H1 (cell line): ENCODE measurements at regions not wholly inside any gene's neighbourhood (a gene's known extent, or its start where the extent isn't known, plus 50 kb on each side); places are given as distances from the start of the nearest gene placed in this dataset.

Source experiments
- CTCF ChIA-PET: fragments of 300-600 bp; sonication (Branson Sonifier 250); formaldehyde crosslinking; loops from one replicate; lab custom pipeline; 2021; ENCODE audit not compliant: partially characterized antibody; lab: Charles Lee
- POLR2A ChIA-PET: fragments of 300-600 bp; sonication (Branson Sonifier 250); formaldehyde crosslinking; loops from one replicate; lab custom pipeline; 2021; ENCODE audit warnings: inconsistent platforms; ENCODE audit not compliant: partially characterized antibody; lab: Charles Lee
- DNase-seq, 2 experiments: peaks; one replicate each; pipeline versions ENCODE4 v3.0.0 to v3.0.0-alpha.2; 2010 to 2022; ENCODE audit warnings: low spot score in 2 of 2, low read depth in 1 of 2, mixed read lengths in 1 of 2
- FAIRE-seq: peaks from 2 replicates; lab custom pipeline; 2011; peaks lifted over from hg19 to GRCh38; lab: Jason Lieb, UNC
- H2AFZ ChIP-seq: 2 replicates; pipeline ENCODE4 v1.8.1; 2012; ENCODE audit warnings: low read length, inconsistent platforms
- H2AK5ac ChIP-seq: 2 replicates; pipeline ENCODE4 v1.6.1; 2013; ENCODE audit warnings: low read depth, low read length
- H2BK120ac ChIP-seq: replicated peaks from 2 replicates; pipeline ENCODE3; 2013; ENCODE audit warnings: low read depth, low read length, inconsistent platforms
- H2BK12ac ChIP-seq: 2 replicates; pipeline ENCODE4 v1.6.1; 2013; ENCODE audit warnings: low read depth, low read length
- H2BK15ac ChIP-seq: 2 replicates; pipeline ENCODE4 v1.6.1; 2013; ENCODE audit warnings: low read length
- H2BK20ac ChIP-seq: 2 replicates; pipeline ENCODE4 v1.6.1; 2013; ENCODE audit warnings: low read length
- H2BK5ac ChIP-seq: 2 replicates; pipeline ENCODE4 v1.6.1; 2013; ENCODE audit warnings: low read depth, low read length
- H3K14ac ChIP-seq: 2 replicates; pipeline ENCODE4 v1.6.1; 2013; ENCODE audit warnings: inconsistent platforms; ENCODE audit not compliant: insufficient read length
- H3K18ac ChIP-seq: 2 replicates; pipeline ENCODE4 v1.6.1; 2013; ENCODE audit warnings: low read length; ENCODE audit errors: extremely low read depth
- H3K23ac ChIP-seq: 2 replicates; pipeline ENCODE4 v1.6.1; 2013; ENCODE audit warnings: inconsistent platforms; ENCODE audit not compliant: insufficient read length
- H3K23me2 ChIP-seq: 2 replicates; pipeline ENCODE4 v1.6.1; 2013; ENCODE audit warnings: low read depth, low read length
- H3K27ac ChIP-seq: 2 replicates; pipeline ENCODE4 v1.6.1; 2011; ENCODE audit warnings: low read depth, low read length, inconsistent platforms
- H3K27me3 ChIP-seq, 4 experiments: replicated peaks in 1 of 4; 1 replicate in 1 of 4; 2 replicates in 3 of 4; pipeline versions ENCODE4 v1.6.1 to v1.8.1; 2011 to 2013; ENCODE audit warnings: low read length in 3 of 4, mild to moderate bottlenecking in 3 of 4, inconsistent platforms in 2 of 4, mixed read lengths in 2 of 4, moderate library complexity in 1 of 4; ENCODE audit not compliant: control insufficient read depth in 3 of 4, insufficient read depth in 3 of 4; ENCODE audit errors: extremely low read depth in 1 of 4
- H3K36me3 ChIP-seq, 4 experiments: 2 replicates each; pipeline versions ENCODE4 v1.6.1 to v1.8.1; 2011 to 2013; ENCODE audit warnings: mild to moderate bottlenecking in 4 of 4, low read length in 3 of 4, moderate library complexity in 2 of 4, control low read depth in 1 of 4, inconsistent platforms in 1 of 4; ENCODE audit not compliant: insufficient read depth in 4 of 4, control insufficient read depth in 2 of 4
- H3K4ac ChIP-seq: replicated peaks from 2 replicates; pipeline ENCODE3; 2013; ENCODE audit warnings: low read length, low read depth, mixed read lengths, inconsistent platforms; ENCODE audit not compliant: insufficient read length
- H3K4me1 ChIP-seq, 4 experiments: replicated peaks in 1 of 4; 1 replicate in 1 of 4; 2 replicates in 3 of 4; pipeline versions ENCODE4 v1.6.1 to v1.8.1; 2011 to 2013; ENCODE audit warnings: low read length in 3 of 4, inconsistent platforms in 2 of 4, mixed read lengths in 1 of 4; ENCODE audit not compliant: insufficient read depth in 4 of 4, control insufficient read depth in 3 of 4
- H3K4me2 ChIP-seq, 2 experiments: 2 replicates each; pipeline versions ENCODE4 v1.6.1 to v1.8.1; 2011 to 2013; ENCODE audit warnings: low read depth in 2 of 2, low read length in 2 of 2, control low read depth in 1 of 2, inconsistent platforms in 1 of 2, mild to moderate bottlenecking in 1 of 2; ENCODE audit not compliant: insufficient read depth in 1 of 2
- H3K4me3 ChIP-seq, 4 experiments: fragments of 200-600, 300-600 bp in 1 of 4; sonication (generic), shearing (Covaris generic), sonication (Bioruptor Twin) in 1 of 4; 2 replicates each; pipeline versions ENCODE4 v1.5.1 to v1.8.1; 2011 to 2016; ENCODE audit warnings: low read length in 4 of 4, low read depth in 3 of 4, control low read depth in 2 of 4, inconsistent platforms in 2 of 4, mild to moderate bottlenecking in 2 of 4, mixed read lengths in 1 of 4, moderate library complexity in 1 of 4; ENCODE audit not compliant: insufficient read depth in 2 of 4; ENCODE audit errors: extremely low read depth in 1 of 4
- H3K56ac ChIP-seq: replicated peaks from 2 replicates; pipeline ENCODE3; 2013; ENCODE audit warnings: low read depth, mild to moderate bottlenecking, mixed read lengths, low read length, inconsistent platforms; ENCODE audit not compliant: insufficient read length
- H3K79me1 ChIP-seq: 2 replicates; pipeline ENCODE4 v1.6.1; 2013; ENCODE audit warnings: low read depth, low read length, control low read depth
- H3K79me2 ChIP-seq, 2 experiments: 2 replicates each; pipeline versions ENCODE4 v1.6.1 to v1.8.1; 2012 to 2013; ENCODE audit warnings: low read length in 2 of 2, mild to moderate bottlenecking in 2 of 2, inconsistent platforms in 1 of 2; ENCODE audit not compliant: insufficient read depth in 2 of 2, control insufficient read depth in 1 of 2
- H3K9ac ChIP-seq, 4 experiments: replicated peaks in 1 of 4; 1 replicate in 1 of 4; 2 replicates in 3 of 4; pipeline versions ENCODE4 v1.6.1 to v1.8.1; 2011 to 2013; ENCODE audit warnings: low read depth in 3 of 4, low read length in 3 of 4, control low read depth in 2 of 4, mild to moderate bottlenecking in 2 of 4, moderate library complexity in 2 of 4, inconsistent platforms in 1 of 4; ENCODE audit errors: extremely low read depth in 1 of 4
- H3K9me3 ChIP-seq, 2 experiments: 2 replicates each; pipeline versions ENCODE4 v1.6.1 to v1.8.1; 2012 to 2013; ENCODE audit warnings: mild to moderate bottlenecking in 2 of 2, moderate library complexity in 2 of 2, control low read depth in 1 of 2, inconsistent platforms in 1 of 2, low read depth in 1 of 2, low read length in 1 of 2, mixed read lengths in 1 of 2; ENCODE audit not compliant: insufficient read depth in 2 of 2
- H4K20me1 ChIP-seq, 2 experiments: replicated peaks in 1 of 2; 2 replicates each; pipeline versions ENCODE3 to v1.8.1; 2011 to 2013; ENCODE audit warnings: inconsistent platforms in 2 of 2, low read length in 2 of 2, mild to moderate bottlenecking in 1 of 2; ENCODE audit not compliant: insufficient read depth in 2 of 2, control insufficient read depth in 1 of 2
- H4K5ac ChIP-seq: 2 replicates; pipeline ENCODE4 v1.6.1; 2013; ENCODE audit warnings: low read length, low read depth, mixed read lengths, inconsistent platforms; ENCODE audit not compliant: insufficient read length
- H4K8ac ChIP-seq: 2 replicates; pipeline ENCODE4 v1.8.0; 2013; ENCODE audit warnings: mild to moderate bottlenecking, moderate library complexity, low read length, inconsistent platforms; ENCODE audit not compliant: insufficient read depth; ENCODE audit errors: extremely low read depth
- H4K91ac ChIP-seq: replicated peaks from 2 replicates; pipeline ENCODE3; 2013; ENCODE audit warnings: low read length, mixed read lengths, inconsistent platforms; ENCODE audit not compliant: insufficient read length
- ATF3 ChIP-seq: IDR thresholded peaks from 2 replicates; pipeline ENCODE4 v1.6.1; 2011; ENCODE audit warnings: low read depth, mild to moderate bottlenecking, low read length; ENCODE audit not compliant: insufficient read depth
- BCL11A ChIP-seq, 2 experiments: IDR thresholded peaks; one replicate each; pipeline ENCODE4 v1.6.1; 2011; ENCODE audit warnings: low read depth in 2 of 2, low read length in 2 of 2, mild to moderate bottlenecking in 2 of 2
- CHD2 ChIP-seq: IDR thresholded peaks from 2 replicates; pipeline ENCODE4 v1.6.1; 2012; ENCODE audit warnings: low read length, improper control_type of control experiment
- E2F6 ChIP-seq: IDR thresholded peaks from 2 replicates; pipeline ENCODE4 v1.6.1; 2012; ENCODE audit warnings: inconsistent platforms
- HDAC2 ChIP-seq, 2 experiments: fragments of 300-600 bp in 1 of 2; sonication (generic) in 1 of 2; IDR thresholded peaks; 2 replicates each; pipeline ENCODE4 v1.6.1; 2011 to 2012; ENCODE audit warnings: low read depth in 2 of 2, low read length in 2 of 2, mild to moderate bottlenecking in 2 of 2, moderate library complexity in 2 of 2, borderline replicate concordance in 1 of 2, inconsistent platforms in 1 of 2
- MAFK ChIP-seq: IDR thresholded peaks from 2 replicates; pipeline ENCODE4 v1.6.1; 2012; ENCODE audit warnings: low read depth, mild to moderate bottlenecking, improper control_type of control experiment, low read length
- NRF1 ChIP-seq: IDR thresholded peaks from 2 replicates; pipeline ENCODE4 v1.6.1; 2011; ENCODE audit warnings: mild to moderate bottlenecking, low read depth, low read length, improper control_type of control experiment
- POLR2A ChIP-seq, 2 experiments: IDR thresholded peaks; 1 replicate in 1 of 2; 2 replicates in 1 of 2; pipeline ENCODE4 v1.6.1; 2011; ENCODE audit warnings: low read depth in 2 of 2, low read length in 2 of 2, mild to moderate bottlenecking in 2 of 2; ENCODE audit errors: control extremely low read depth in 1 of 2
- POU5F1 ChIP-seq: IDR thresholded peaks from 2 replicates; pipeline ENCODE4 v1.6.1; 2011; ENCODE audit warnings: low read depth, mild to moderate bottlenecking, low read length, moderate library complexity
- RFX5 ChIP-seq: IDR thresholded peaks from 2 replicates; pipeline ENCODE4 v1.6.1; 2011; ENCODE audit warnings: low read depth, low read length, improper control_type of control experiment, borderline replicate concordance
- SP1 ChIP-seq: IDR thresholded peaks from 2 replicates; pipeline ENCODE4 v1.6.1; 2011; ENCODE audit warnings: low read depth, low read length
- SRF ChIP-seq: IDR thresholded peaks from 2 replicates; pipeline ENCODE4 v1.6.1; 2011; ENCODE audit warnings: mild to moderate bottlenecking, low read depth, low read length, moderate library complexity
- TAF1 ChIP-seq: IDR thresholded peaks from 2 replicates; pipeline ENCODE4 v1.6.1; 2011; ENCODE audit warnings: mild to moderate bottlenecking, low read depth, low read length
- TAF7 ChIP-seq: optimal IDR thresholded peaks from 2 replicates; pipeline ENCODE3; 2011; ENCODE audit warnings: low read depth, mild to moderate bottlenecking, inconsistent platforms, low read length, moderate library complexity, borderline replicate concordance
- WGBS, 2 experiments: shearing (Covaris generic) in 1 of 2; methylation state at CpG; one replicate each; pipeline versions ENCODE4 v1.1.6 to v1.1.7; 2013 to 2015; ENCODE audit warnings: low lambda C conversion rate in 2 of 2, mixed read lengths in 2 of 2, inconsistent platforms in 1 of 2, low coverage in 1 of 2, missing lambda C conversion rate in 1 of 2; ENCODE audit not compliant: insufficient replicate concordance in 2 of 2, insufficient coverage in 1 of 2, insufficient read length in 1 of 2; ENCODE audit errors: extremely low coverage in 1 of 2, missing lambda C conversion rate in 1 of 2; 5-methylcytosine and 5-hydroxymethylcytosine counted together

- no peak for DNase-seq
- no peaks in the 10 kb centered on the region for H3K4me1 ChIP-seq
- H2BK12ac ChIP-seq: no peak overlapping the region
- no peak overlapping the region for H3K9ac ChIP-seq
- CTCF ChIA-PET: no interaction called here
- H3K18ac ChIP-seq: no peak overlapping the region
- H3K27me3 ChIP-seq: no peaks in the 10 kb centered on the region
- H3K4me2 ChIP-seq: no peak overlapping the region
- WGBS, 2 experiments: 73% methylated on average over 5 of the region's 5 CpGs; no CpG with 5 or more reads in 1 of the 2 experiments
- no peak overlapping the region for H2BK20ac ChIP-seq
- H4K8ac ChIP-seq: no peak overlapping the region
- POLR2A ChIA-PET: no interaction called here
- H3K56ac ChIP-seq: no peak overlapping the region
- no peaks in the 10 kb centered on the region for H4K20me1 ChIP-seq
- no peak overlapping the region for H3K14ac ChIP-seq
- no peak overlapping the region for H2BK15ac ChIP-seq
- peaks cover 85 to 90% of the 10 kb centered on the region in 2 experiments for H3K9me3 ChIP-seq
- H3K79me1 ChIP-seq: no peaks in the 10 kb centered on the region
- H2AFZ ChIP-seq: no peak overlapping the region
- no peak overlapping the region for H3K23ac ChIP-seq
- no peak overlapping the region for H2AK5ac ChIP-seq
- H3K4me3 ChIP-seq: no peak overlapping the region
- H4K91ac ChIP-seq: no peak overlapping the region
- H3K4ac ChIP-seq: no peak overlapping the region
- no peaks in the 10 kb centered on the region; a peak in 1 of 8 replicates for H3K36me3 ChIP-seq
- no peak for FAIRE-seq
- H2BK5ac ChIP-seq: no peak overlapping the region
- H2BK120ac ChIP-seq: no peak overlapping the region
- H3K27ac ChIP-seq: no peak overlapping the region
- 0 out of 2 replicates have a peak, but pooled peaks cover 2% of the 10 kb centered on the region for H3K23me2 ChIP-seq
- H3K79me2 ChIP-seq: no peaks in the 10 kb centered on the region
- no peak overlapping the region for H4K5ac ChIP-seq
- TF ChIP-seq POU5F1 (no peak), TAF1 (no peak), NRF1 (no peak), SRF (no peak), HDAC2 (IDR thresholded peaks at IDR 0.05; ENCODE audit: borderline replicate concordance in 1 of 2, low read depth in 2 of 2, low read length in 2 of 2) (no peak), POLR2A (IDR thresholded peaks at IDR 0.05; ENCODE audit: control extremely low read depth in 1 of 2, low read depth in 2 of 2, low read length in 2 of 2) (no peak), E2F6 (no peak), SP1 (no peak), ATF3 (no peak), MAFK (no peak), RFX5 (no peak), CHD2 (no peak), TAF7 (no peak), BCL11A (IDR thresholded peaks at IDR 0.05; ENCODE audit: low read depth in 2 of 2, low read length in 2 of 2) (no peak)
These were observed 808.4 kb downstream of the TBC1D22A start for GRCh38 chr22:47570851-47571250.
